HG02759 (cell line): ENCODE measurements at regions not wholly inside any gene's neighbourhood (a gene's known extent, or its start where the extent isn't known, plus 50 kb on each side); places are given as distances from the start of the nearest gene placed in this dataset.
"Not testable (repeated sequence)": the region's sequence is repeated elsewhere in the genome, so short reads cannot be mapped to it uniquely, and the experiment has no call there.

Experiments used
- ATAC-seq: cut with Tn5 transposase; IDR thresholded peaks from one replicate; pipeline ENCODE4 v1.9.1; 2021; ENCODE audit warnings: mild to moderate bottlenecking, moderate library complexity; ENCODE audit not compliant: unreplicated experiment

DNA sequence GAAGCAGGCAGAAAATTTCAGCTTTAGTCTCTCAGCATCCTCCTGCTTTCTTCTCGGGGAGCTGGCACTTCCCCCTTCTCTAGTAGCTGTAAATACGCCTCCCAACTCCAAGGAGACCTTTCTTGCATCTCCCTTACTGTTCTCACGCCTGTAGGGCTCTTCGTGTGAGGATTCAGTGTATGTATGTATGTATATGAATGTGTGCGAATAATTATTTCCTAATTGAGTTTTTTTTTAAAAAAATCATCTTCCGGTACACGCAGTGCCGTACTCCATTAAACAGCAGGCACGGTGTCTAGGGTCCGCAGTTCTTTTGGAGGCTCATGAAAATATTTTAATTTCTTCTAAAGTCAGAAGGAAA lies 85.4 kb downstream of the HFE start:
- ATAC-seq, result peak; percentile 22

DNA sequence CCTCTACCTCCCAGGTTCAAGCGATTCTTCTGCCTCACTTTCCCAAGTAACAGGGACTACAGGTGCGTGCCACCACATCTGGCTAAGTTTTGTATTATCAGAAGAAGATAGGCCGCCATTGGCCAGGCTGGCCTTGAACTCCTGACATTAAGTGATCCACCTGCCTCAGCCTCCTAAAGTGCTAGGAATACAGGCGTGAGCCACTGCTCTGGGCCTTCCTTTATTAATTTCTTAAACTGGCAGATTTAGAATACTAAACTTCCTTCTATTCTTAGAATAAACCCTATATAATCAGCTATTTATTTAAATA lies 86.6 kb downstream of the HFE start:
- ATAC-seq, result no peak

DNA sequence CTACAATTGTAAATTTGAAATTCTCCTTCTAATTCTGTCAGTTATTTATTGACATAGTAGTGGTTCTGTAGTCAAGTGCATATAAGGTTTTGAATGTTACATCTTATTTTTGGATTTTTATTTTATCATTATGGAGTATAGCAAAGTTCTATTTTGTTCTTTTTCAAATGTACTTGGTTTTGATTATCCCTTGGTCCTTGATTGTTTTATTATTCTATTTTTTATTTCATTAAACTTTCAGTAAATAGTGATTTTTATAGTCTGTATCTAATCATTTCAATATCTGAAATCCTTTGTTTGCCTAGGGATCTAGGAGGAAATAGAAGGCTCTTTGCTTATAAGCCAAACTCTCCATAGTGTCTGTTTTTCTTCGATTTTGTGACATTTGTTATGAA lies 87.8 kb downstream of the HFE start:
- ATAC-seq, result no peak

DNA sequence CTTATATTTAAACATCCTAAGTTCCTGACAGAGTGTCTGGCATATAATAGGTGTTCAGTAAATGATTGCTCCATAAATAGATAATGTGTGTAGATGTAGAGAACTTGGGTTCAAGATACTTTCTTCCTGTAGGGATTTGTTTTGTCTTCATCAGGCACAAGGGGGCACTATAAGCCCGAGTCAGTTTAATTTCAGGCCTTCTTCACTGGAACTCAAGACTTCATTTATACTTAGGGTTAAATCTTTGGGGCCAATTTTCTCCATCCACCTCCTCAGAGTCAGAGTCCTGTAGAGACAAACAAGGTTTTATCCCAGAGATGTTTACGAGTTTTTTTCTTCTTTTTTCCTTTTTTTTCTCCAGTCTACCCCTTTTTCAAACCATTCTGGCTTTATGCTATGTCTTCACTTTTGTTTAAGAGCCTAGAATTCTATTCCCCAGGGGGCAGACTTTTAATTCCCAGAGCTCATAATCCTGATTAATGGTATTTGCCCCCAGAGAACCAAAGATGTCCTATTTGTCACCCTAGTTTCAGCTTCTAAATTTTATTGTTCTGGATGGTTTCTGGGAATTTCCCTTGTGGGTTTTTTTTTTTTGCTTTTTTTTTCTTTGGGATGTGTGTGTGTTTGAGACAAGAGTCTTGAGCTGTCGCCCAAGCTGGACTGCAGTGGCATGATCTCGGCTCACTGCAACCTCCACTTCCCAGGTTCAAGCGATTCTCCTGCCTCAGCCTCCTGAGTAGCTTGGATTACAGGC lies 88.4 kb downstream of the HFE start:
- ATAC-seq, result peak; percentile 24

DNA sequence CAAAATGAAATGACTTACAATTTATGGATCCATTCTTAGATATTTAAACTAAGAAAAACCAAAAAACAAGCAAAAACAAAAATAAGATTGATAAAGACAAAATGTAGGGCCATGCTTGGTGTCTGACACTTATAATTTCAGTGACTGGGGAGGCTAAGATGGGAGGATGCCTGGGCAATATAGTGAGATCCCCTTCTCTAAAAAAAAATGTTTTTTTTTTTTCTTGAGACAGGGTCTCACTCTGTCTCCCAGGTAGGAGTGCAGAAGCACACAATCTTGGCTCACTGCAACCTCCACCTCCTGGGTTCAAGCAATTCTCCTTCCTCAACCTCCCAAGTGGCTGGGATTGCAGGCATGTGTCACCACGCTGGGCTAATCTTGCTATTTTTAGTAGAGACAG lies 92.4 kb downstream of the HFE start:
- ATAC-seq, result no peak

DNA sequence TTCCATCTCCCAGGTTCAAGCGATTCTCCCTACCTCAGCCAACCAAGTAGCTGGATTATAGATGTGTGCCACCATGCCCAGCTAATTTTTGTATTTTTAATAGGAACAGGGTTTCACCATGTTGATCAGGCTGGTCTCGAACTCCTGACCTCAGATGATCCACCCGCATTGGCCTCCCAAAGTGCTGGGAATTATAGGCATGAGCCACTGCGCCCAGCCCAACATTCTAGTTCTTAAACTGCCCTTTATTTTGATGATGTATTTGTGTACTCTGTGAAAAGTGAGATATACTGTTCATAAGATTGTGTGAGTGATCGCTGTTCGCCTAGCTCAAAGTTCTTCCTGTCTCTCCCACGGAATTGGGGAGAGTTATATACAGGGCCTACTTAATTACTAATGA lies 93.1 kb downstream of the HFE start:
- ATAC-seq, result no peak

DNA sequence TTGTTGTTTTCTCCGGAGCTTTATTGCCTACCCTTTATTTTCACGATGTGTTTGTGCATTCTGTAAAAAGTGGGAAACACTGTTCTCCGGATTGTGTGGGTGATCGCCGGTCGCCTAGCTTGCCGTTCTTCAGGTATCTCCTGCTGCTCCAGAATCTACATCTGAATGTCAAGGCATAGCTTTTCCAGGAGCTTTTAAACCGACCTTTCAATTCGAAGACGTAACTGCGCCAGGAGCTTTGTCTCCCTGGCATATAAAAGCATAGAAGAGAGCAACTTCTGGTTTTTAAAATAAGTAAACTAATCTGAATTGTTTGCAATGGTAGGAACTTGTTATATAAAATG lies 96.0 kb downstream of the HFE start:
- no peak for ATAC-seq

DNA sequence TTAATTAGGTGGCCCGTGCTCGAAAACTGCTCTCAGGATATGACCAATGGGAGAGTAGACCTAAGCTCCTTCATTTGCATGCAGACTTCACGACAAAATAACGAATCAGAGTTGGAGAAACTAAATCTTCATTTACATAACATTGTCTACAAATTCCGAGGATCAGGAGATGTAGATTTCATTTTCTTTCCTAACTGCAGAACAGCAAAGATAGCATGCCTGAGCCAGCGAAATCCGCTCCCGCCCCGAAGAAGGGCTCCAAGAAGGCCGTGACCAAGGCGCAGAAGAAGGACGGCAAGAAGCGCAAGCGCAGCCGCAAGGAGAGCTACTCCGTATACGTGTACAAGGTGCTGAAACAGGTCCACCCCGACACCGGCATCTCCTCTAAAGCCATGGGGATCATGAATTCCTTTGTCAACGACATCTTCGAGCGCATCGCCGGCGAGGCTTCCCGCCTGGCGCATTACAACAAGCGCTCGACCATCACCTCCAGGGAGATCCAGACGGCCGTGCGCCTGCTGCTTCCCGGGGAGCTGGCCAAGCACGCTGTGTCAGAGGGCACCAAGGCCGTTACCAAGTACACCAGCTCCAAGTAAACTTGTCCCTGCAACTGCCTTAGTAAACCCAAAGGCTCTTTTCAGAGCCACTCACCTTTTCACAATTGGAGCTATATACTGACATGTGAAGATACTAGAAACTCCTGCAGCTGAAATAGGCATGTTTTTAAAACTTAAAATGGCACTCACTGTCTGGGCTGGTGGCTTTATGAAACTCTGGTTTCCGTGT lies 96.5 kb downstream of the HFE start:
- peak; percentile 72 for ATAC-seq

DNA sequence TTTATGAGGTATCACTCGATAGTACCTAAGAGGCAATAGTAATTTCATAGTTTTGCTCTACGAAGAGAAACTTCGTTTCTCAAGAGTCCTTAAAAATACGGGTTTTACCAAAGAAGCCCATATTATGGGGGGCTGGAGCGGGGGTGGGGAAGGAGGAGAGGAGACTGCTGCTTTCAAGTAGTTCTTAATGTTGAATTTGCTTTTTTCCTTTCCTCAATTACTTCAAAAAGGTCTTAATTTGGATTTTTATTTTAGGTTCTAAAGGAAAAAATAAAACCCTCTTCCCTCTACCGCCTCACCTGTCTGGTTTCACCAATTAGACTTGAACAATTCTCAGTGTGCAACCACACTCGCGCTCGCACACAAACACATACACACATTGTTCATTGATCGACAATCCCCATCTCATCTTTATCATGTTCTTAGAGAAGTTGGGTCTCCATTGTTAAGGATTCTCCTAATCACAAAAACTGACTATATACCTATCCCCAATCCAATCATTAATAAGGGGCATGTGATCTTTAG lies 97.2 kb downstream of the HFE start:
- ATAC-seq, result no peak

DNA sequence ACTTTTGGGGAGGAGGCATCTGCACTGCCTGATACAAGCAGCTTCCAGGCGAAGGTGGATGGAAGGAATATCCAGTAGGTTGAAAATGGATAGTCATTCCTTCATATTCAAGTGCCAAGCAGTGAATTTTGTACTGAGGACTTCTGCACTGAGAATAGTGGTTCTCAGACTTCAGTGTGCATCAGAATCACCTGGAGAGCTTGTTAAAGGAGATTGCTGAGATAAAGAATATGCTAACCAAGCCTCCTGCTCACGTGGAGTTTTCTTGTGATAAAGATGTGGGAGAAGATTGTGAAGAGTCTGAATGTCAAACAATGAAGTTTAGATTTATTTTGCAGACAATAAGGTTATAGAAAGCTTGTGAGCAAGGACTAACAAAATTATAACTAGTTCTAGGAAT lies 97.8 kb downstream of the HFE start:
- ATAC-seq, result no peak

DNA sequence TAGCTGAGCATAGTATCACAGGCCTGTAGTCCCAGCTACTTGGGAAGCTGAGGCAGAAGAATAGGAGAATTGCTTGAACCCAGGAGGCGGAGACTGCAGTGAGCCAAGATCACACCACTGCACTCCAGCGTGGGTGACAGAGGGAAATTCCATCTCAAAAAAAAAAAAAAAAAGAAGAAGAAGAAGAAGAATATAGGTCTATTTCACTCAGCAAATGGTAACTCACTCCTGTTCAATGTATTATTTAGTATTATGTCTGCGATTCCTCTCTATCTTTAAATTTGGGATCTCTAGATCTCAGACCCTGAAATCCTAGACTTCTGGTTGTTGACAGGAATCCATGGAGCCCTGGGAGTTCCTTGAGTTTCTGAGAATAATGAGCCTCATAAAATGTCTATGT lies 98.6 kb downstream of the HFE start:
- no peak for ATAC-seq

DNA sequence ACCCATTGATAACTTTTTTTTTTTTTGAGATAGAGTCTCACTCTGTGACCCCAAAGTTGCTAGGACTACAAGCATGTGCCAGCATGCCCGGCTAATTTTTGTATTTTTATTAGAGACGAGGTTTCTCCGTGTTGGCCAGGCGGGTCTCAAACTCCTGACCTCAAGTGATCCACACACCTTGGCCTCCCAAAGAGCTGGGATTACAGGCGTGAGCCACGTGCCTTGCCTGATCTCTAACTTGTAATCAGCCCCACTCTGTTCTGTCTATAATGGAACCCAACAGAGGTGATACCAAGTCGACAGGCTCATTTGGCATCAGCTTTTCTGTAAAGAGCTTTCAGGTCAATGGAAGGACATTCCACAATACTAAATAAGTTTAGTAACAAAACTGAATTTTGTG lies 99.4 kb downstream of the HFE start:
- no peak for ATAC-seq

DNA sequence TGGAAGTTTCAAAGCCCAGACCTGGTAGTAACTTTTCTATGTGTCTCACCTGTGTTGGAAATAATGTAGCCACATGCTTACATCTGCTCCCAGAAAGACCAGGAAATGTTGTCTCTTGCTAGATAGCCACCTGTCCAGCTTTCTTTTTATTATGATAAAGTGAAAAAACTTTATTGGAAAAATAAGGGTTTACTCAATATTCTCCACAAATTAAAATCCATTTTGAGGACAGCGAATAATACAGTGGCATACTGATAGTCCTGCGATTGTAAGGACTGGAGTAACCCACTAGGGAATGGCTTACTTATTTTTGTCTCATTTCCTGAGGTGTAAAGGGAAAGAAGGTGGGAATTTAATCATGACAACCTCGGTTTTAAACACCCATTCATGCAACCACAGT lies 100.1 kb downstream of the HFE start:
- ATAC-seq, result no peak

DNA sequence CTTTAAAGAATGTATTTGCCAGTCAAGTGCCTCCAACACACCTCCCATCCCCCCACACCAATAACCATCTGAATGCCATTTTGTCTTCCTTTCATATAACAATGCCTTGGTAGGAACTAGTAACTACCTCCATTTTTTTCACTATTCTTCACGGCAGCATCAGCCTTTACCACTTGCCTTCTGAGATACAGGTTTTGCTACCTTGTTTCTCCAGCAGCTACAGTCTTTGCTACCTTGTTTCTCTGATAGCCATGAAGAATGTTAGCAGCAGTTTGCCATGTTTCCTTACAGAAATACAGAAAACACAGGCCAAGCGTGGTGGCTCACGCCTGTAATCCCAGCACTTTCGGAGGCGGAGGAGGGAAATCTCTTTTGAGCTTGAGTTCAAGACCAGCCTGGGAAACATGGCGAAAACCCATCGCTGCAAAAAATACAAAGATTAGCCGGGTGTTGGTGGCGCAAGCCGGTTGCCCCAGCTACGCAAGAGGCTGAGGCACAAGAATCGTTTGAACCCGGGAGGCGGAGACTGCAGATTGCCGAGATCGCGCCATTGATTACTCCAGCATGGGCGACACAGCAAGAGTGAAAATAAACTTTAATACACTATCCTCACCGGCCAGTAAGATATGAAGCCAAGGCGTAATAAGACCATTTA lies 100.9 kb downstream of the HFE start:
- ATAC-seq, result peak; percentile 21

DNA sequence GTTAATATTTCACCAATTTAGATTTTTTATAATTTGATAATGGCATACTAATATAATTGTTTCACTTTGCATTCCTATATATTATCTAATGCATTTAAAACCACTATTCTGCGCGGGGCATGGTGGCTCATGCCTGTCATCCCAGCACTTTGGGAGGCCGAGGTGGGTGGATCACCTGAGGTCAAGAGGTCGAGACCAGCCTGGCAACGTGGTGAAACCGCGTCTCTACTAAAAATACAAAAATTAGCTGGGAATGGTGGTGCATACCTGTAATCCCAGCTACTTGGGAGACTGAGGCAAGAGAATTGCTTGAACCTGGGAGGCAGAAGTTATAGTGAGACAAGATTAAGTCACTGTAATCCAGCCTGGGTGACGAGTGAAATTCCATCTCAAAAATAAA lies 104.3 kb downstream of the HFE start:
- ATAC-seq, result not testable (repeated sequence)

DNA sequence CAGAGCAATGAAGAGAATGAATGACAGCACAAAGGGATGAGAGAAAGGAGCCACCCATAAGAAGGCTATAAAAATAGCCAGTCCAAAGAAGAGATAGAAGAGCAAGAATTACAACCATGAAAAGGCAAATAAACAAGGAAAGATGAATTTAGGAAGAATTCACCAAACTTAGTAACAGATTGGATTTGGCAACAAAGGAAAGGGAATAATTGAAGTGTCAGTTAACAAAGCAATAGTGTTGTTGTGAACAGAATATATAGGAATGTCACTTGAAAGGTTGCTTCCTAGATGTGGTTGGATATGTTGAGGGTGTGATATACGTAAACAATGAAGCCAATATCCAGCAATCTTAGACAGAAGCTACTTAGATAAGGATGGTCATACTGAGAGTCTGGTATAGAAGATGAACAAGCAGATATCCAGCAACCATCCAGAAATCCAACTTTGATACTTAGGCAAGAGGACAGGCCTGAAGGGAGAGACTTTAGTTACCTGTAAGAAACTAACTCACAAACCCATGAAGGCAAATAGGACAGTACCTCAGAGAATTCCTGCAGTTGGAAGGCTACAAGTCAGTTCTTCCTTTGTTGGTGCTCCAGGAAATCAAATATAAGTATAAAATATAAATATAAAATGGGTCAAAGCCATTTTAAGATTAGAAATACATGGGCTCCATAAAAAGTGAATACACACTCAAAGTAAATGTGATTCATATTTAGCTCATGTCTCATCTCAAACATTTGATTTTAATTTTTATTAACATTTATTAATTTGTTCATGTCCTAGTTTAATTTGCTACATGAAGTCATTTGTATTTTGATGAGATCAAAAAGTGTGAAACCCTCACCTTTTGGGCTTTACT lies 106.5 kb downstream of the HFE start:
- no peak for ATAC-seq

DNA sequence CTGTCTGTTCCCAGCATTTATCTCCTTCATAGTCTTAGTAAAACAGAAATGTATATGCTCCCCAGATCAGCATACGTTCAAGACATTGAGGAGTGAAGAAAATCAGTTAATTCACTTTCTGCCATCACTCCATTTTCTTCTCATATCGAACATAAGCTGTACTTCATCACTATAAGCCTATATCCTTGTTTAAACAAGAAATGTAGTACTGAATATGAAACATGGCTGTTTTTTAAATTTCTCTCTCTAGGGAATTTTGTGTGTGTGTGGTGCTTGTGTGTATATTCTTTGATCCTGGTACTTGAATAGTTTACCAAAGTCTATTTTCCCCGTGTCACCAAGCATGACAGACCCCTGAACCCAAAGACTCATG lies 107.1 kb downstream of the HFE start:
- no peak for ATAC-seq

DNA sequence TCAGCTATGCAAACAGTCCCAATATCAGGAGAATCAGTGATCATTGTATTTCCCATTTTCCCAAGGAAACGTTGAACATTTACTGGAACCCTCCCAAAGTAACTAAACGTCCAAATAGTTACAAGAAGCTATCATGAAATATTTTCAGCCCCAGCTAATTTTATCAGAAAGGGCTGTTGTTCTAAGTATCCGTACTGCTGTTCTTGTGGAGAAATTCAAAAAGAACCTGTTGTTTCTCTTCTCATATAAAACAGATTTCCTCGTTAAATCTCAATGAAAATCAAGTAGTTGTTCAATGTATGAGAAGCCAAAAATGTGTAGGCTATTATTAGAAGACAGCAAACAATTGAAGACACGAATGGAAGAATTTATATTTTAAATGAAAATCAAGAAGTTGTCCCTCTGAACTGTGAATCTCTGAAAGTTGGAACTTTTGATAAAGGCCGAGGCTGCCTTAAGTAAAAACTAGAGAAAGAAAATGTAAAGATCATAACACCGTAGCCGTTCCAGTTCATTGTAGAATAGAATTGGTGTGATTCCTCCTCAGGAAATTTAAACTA lies 107.7 kb downstream of the HFE start:
- no peak for ATAC-seq

DNA sequence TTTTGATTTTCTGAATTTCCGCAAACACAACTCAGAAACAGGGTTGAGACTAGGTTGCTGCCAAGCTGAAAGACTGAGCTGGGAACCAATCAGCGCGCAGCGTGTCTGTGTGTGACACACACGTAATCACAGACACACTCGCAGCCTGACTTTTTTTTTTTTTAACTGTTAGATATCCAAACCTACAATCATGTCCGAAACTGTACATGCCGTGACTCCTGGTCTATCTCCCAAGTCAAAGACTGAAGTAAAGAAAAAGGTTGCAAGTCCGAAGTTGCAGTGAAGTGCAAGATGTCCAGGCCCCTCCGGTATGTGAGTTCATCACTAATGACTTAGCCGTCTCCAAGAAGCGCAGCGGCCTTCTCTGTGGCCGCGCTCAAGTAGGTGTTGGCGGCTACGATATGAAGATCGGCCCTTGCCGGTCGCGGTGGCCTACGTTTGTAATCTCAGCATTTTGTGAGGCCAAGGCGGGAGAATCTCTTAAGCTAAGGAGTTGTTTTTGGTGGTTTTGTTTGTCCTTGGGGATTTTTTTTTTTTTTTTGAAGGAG lies 108.2 kb downstream of the HFE start:
- peak; percentile 25 for ATAC-seq

DNA sequence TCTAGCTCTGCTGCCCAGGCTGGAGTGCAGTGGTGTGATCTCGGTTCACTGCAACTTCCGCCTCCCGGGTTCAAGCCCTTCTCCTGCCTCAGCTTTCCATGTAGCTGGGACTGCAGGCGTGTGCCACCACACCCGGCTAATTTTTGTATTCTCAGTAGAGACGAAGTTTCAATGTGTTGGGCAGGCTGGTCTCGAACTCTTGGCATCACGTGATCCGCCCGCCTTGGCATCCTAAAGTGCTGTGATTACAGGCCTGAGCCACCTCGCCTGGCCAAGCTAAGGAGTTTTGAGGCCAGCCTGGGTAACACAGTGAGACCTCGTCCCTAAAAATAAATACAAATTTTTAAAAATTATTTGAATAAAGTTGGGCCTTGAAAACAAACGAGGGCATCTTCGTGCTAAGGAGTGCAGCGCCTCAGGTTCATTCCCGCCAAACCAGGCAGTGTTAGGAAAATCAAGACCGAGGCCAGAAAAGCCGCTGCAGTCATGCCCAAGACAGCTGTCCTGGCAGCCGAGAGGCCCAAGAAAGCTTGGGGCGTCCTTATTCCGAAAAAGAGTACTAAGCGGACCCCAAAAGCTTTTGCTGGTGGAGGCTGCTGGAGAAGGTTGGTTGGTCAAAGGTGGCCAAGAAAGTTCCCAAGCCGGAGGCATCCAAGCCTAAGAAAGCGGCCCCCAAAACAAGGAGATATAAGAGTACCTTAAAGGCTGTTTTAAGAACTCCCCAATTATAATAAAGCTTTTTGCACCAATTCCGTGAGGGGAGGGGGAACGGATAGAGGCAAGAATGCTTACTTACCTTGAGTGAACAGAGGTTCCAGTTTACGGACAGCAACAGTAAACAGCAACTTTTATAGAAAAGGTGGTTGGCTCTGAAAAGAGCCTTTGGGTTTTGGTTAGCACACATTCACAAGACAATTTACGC lies 109.0 kb downstream of the HFE start:
- no peak for ATAC-seq
